ENCODE measurements at regions not wholly inside any gene's neighbourhood (a gene's known extent, or its start where the extent isn't known, plus 50 kb on each side); places are given as distances from the start of the nearest gene placed in this dataset.

DNA sequence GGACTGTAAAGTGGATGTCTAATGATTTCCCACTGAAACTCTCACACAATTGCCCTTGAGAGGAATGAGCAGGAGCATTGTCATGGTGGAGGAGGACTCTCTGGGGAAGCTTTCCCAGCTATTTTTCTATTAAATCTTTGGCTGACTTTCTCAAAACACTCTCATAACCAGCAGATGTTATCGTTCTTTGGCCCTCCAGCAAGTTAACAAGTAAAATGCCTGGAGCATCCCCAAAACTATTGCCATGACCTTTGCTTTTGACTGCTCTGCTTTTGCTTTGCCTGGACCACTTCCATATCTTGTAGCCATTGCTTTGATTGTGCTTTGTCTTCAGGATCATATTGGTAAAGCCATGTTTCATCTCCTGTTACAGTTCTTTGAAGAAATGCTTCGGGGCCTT is 120.2 kb upstream of the PDE5A start:
- H3K36me3 ChIP-seq (ENCODE audit: insufficient read depth, low read length), result no peaks in the 10 kb centered on the region
- Mint-ChIP-seq H3K9me3 (peaks cover 0 to 3% (median 0%) of the 10 kb centered on the region in 8 donors), H3K36me3 (no peaks in the 10 kb centered on the region), H3K27ac (no peak overlapping the region), H3K4me3 (no peak overlapping the region), H3K27me3 (peaks cover 4 to 9% of the 10 kb centered on the region in 2 donors), H3K4me1 (no peaks in the 10 kb centered on the region)
- POLR2A ChIA-PET (ENCODE audit: partially characterized antibody), result no interaction called here
- DNase-seq, result no peak
- no peaks in the 10 kb centered on the region for H3K27me3 ChIP-seq (ENCODE audit: insufficient read depth, low read length)
- no peaks in the 10 kb centered on the region for H3K9me3 ChIP-seq (ENCODE audit: control insufficient read depth in 1 of 2, low read length in 2 of 2)
- H3K4me3 ChIP-seq (ENCODE audit: low read length in 2 of 2), result no peak overlapping the region
- no peaks in the 10 kb centered on the region for H3K4me1 ChIP-seq (ENCODE audit: insufficient read depth, low read length)
- CTCF ChIA-PET (ENCODE audit: partially characterized antibody), result no interaction called here
- no peak overlapping the region for H3K27ac ChIP-seq (ENCODE audit: low read depth, low read length)
- intact Hi-C loops (cut with micrococcal nuclease), result no loop called here

DNA sequence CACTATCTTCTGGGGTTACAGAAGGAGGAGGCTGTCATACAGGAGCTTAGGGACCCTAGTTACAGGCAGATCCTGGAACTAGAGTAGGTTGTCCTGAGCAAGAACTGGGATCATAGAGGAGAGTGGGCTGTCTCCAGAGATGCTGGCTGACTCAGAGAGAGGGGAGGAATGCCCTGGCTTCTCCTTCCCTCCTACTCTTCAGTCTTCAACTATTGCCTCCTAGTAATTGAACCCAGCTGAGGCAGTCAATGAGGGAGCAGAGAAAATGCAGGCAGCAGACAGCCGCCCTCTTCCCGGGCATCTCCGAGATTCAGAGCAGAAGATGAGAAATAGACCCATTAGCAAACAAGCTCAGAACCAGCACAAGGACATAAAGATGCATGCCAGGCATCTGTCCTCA is 118.3 kb upstream of the PDE5A start:
- no peak overlapping the region for H3K27ac Mint-ChIP-seq
- Histone ChIP-seq H3K27me3 (ENCODE audit: insufficient read depth, low read length) (no peaks in the 10 kb centered on the region), H3K36me3 (ENCODE audit: insufficient read depth, low read length) (no peaks in the 10 kb centered on the region), H3K9me3 (ENCODE audit: control insufficient read depth in 1 of 2, low read length in 2 of 2) (no peaks in the 10 kb centered on the region), H3K27ac (ENCODE audit: low read depth, low read length) (no peak overlapping the region), H3K4me1 (ENCODE audit: insufficient read depth, low read length) (no peaks in the 10 kb centered on the region), H3K4me3 (ENCODE audit: low read length in 2 of 2) (no peak overlapping the region)
- ChIA-PET CTCF (ENCODE audit: partially characterized antibody) (no interaction called here), POLR2A (ENCODE audit: partially characterized antibody) (no interaction called here)
- H3K27me3 Mint-ChIP-seq, result peaks cover 4 to 10% of the 10 kb centered on the region in 2 donors
- peaks cover 0 to 3% (median 0%) of the 10 kb centered on the region in 8 donors for H3K9me3 Mint-ChIP-seq
- DNase-seq, result no peak
- H3K4me1 Mint-ChIP-seq, result no peaks in the 10 kb centered on the region
- intact Hi-C loops (cut with micrococcal nuclease), result no loop called here
- H3K4me3 Mint-ChIP-seq, result no peak overlapping the region
- no peaks in the 10 kb centered on the region for H3K36me3 Mint-ChIP-seq

DNA sequence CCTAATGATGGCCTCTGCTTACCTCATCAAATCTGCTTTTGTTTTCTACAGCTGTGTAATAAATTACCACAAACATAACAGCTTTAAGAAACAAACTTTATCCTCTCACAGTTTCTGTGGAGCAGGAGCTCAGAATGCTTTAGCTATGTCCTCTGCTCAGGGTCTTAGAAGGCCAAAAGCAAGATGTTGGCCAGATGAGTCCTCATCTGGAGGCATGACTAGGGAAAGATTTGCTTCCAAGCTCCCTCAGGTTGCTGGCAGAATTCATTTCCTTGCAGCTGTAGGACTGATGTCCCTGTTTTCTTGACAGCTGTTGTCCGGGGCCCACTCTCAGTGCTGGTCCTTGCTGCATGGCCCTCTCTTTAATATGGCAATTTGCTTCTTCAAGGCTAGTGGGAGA is 116.7 kb upstream of the PDE5A start:
- Histone ChIP-seq H3K36me3 (ENCODE audit: insufficient read depth, low read length) (no peaks in the 10 kb centered on the region), H3K9me3 (ENCODE audit: control insufficient read depth in 1 of 2, low read length in 2 of 2) (no peaks in the 10 kb centered on the region), H3K27me3 (ENCODE audit: insufficient read depth, low read length) (no peaks in the 10 kb centered on the region), H3K27ac (ENCODE audit: low read depth, low read length) (no peak overlapping the region), H3K4me1 (ENCODE audit: insufficient read depth, low read length) (no peaks in the 10 kb centered on the region), H3K4me3 (ENCODE audit: low read length in 2 of 2) (no peak overlapping the region)
- ChIA-PET CTCF (ENCODE audit: partially characterized antibody) (no interaction called here), POLR2A (ENCODE audit: partially characterized antibody) (no interaction called here)
- DNase-seq, result no peak
- H3K27ac Mint-ChIP-seq, result no peak overlapping the region
- H3K4me3 Mint-ChIP-seq, result no peak overlapping the region
- intact Hi-C loops (cut with micrococcal nuclease), result no loop called here
- H3K4me1 Mint-ChIP-seq, result no peaks in the 10 kb centered on the region
- H3K9me3 Mint-ChIP-seq, result peaks cover 0 to 3% (median 0%) of the 10 kb centered on the region in 8 donors
- H3K36me3 Mint-ChIP-seq, result no peaks in the 10 kb centered on the region
- H3K27me3 Mint-ChIP-seq, result peaks cover 5 to 10% of the 10 kb centered on the region in 2 donors

DNA sequence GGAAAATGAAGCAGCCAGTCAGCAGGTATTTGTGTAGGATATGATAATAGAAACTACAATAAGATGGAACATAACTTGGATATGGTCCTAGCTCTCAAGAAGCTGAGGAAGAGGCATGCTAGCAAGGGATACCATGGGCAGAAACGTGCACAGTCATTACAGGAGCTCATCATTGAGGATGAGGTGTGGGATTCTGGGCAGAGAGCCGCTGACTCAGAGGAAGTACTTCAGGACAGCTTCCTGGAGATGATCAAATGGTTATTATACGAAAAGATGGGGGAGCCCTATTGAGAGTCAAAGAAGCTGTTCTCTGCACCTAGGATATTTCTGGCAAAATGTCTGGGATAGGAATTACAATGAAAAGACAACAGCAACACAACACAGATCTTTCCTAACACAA is 116.0 kb upstream of the PDE5A start:
- Histone ChIP-seq H3K4me3 (ENCODE audit: low read length in 2 of 2) (no peak overlapping the region), H3K36me3 (ENCODE audit: insufficient read depth, low read length) (no peaks in the 10 kb centered on the region), H3K27me3 (ENCODE audit: insufficient read depth, low read length) (no peaks in the 10 kb centered on the region), H3K27ac (ENCODE audit: low read depth, low read length) (no peak overlapping the region), H3K9me3 (ENCODE audit: control insufficient read depth in 1 of 2, low read length in 2 of 2) (no peaks in the 10 kb centered on the region), H3K4me1 (ENCODE audit: insufficient read depth, low read length) (no peaks in the 10 kb centered on the region)
- Mint-ChIP-seq H3K36me3 (no peaks in the 10 kb centered on the region), H3K27ac (no peak overlapping the region), H3K4me1 (no peaks in the 10 kb centered on the region), H3K4me3 (no peak overlapping the region), H3K27me3 (peaks cover 5 to 10% of the 10 kb centered on the region in 2 donors), H3K9me3 (peaks cover 0 to 3% (median 0%) of the 10 kb centered on the region in 8 donors)
- intact Hi-C loops (cut with micrococcal nuclease), result no loop called here
- DNase-seq, result no peak
- ChIA-PET CTCF (ENCODE audit: partially characterized antibody) (no interaction called here), POLR2A (ENCODE audit: partially characterized antibody) (no interaction called here)

DNA sequence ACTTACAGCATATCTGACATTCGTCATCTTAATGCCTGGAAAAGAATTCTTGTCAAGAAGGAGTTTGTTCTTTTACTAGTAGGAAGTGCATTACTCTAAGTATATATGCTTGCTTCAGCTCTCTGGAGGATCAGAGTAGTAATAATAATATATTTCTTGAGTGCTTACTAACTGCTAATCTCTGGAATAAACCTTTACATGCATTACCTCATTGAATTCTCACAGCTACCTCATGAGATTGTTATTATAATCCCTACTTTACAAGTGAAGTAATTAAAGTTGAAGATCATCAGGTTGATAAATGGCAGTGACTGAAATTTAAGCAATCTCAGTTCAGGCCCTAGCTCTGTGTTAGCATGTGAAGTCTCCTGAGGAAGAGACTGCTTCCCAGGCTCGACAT is 115.0 kb upstream of the PDE5A start:
- no peaks in the 10 kb centered on the region for H3K27me3 ChIP-seq (ENCODE audit: insufficient read depth, low read length)
- no peaks in the 10 kb centered on the region for H3K4me1 ChIP-seq (ENCODE audit: insufficient read depth, low read length)
- intact Hi-C loops (cut with micrococcal nuclease), result no loop called here
- Mint-ChIP-seq H3K4me1 (no peaks in the 10 kb centered on the region), H3K4me3 (no peak overlapping the region), H3K9me3 (peaks cover 0 to 3% (median 0%) of the 10 kb centered on the region in 8 donors), H3K36me3 (no peaks in the 10 kb centered on the region), H3K27ac (no peak overlapping the region), H3K27me3 (peaks cover 5 to 10% of the 10 kb centered on the region in 2 donors)
- ChIA-PET CTCF (ENCODE audit: partially characterized antibody) (no interaction called here), POLR2A (ENCODE audit: partially characterized antibody) (no interaction called here)
- H3K9me3 ChIP-seq (ENCODE audit: control insufficient read depth in 1 of 2, low read length in 2 of 2), result no peaks in the 10 kb centered on the region
- H3K36me3 ChIP-seq (ENCODE audit: insufficient read depth, low read length), result no peaks in the 10 kb centered on the region
- no peak overlapping the region for H3K27ac ChIP-seq (ENCODE audit: low read depth, low read length)
- no peak overlapping the region for H3K4me3 ChIP-seq (ENCODE audit: low read length in 2 of 2)
- no peak for DNase-seq

DNA sequence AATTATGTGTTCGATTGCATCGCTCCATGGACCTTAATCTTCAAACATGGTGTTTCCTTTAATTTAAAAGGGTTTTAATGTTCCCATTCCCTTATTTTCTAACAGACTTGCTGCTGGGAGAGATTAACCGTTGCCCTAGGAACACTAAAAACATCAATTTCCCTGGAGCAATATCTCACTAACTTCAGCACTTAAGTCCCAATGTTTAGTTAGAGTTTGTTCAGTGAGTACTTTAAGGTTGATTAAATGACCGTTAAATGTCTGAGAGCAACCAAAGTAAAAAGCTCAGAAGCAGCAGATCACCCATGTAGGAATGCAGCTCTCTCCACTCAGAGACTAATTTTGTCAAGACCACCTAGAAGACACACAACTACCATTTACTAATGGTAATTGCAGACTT is 111.2 kb upstream of the PDE5A start:
- no peak overlapping the region for H3K27ac ChIP-seq (ENCODE audit: low read depth, low read length)
- DNase-seq, result no peak
- no peaks in the 10 kb centered on the region for H3K9me3 ChIP-seq (ENCODE audit: control insufficient read depth in 1 of 2, low read length in 2 of 2)
- H3K4me1 ChIP-seq (ENCODE audit: insufficient read depth, low read length), result no peaks in the 10 kb centered on the region
- Mint-ChIP-seq H3K36me3 (no peaks in the 10 kb centered on the region), H3K27ac (no peak overlapping the region), H3K27me3 (peaks cover 6% of the 10 kb centered on the region in 2 donors), H3K4me3 (no peak overlapping the region), H3K9me3 (peaks cover 0 to 3% (median 0%) of the 10 kb centered on the region in 8 donors), H3K4me1 (no peaks in the 10 kb centered on the region)
- H3K27me3 ChIP-seq (ENCODE audit: insufficient read depth, low read length), result no peaks in the 10 kb centered on the region
- no peaks in the 10 kb centered on the region for H3K36me3 ChIP-seq (ENCODE audit: insufficient read depth, low read length)
- POLR2A ChIA-PET (ENCODE audit: partially characterized antibody), result no interaction called here
- CTCF ChIA-PET (ENCODE audit: partially characterized antibody), result no interaction called here
- H3K4me3 ChIP-seq (ENCODE audit: low read length in 2 of 2), result no peak overlapping the region
- intact Hi-C loops (cut with micrococcal nuclease), result no loop called here

DNA sequence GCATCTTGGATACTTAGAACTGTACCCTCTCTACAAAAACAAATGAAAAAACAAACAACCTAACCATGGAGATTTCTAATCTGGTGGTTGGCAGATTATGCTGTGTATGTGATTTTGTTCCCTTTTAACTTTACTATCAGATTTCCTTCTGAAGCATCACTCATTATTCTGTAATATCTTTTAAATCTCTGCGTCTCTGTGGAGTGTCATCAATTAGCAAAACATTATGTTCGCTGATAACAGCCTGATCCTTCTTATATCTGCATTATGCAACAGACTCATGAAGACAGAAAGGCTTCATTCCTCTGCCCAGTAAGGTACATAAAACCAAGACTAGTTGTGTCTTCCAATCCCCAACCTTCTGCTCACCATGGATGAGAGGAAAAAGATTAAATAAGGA is 110.3 kb upstream of the PDE5A start:
- POLR2A ChIA-PET (ENCODE audit: partially characterized antibody), result no interaction called here
- intact Hi-C loops (cut with micrococcal nuclease), result no loop called here
- no peaks in the 10 kb centered on the region for H3K4me1 ChIP-seq (ENCODE audit: insufficient read depth, low read length)
- Mint-ChIP-seq H3K4me1 (no peaks in the 10 kb centered on the region), H3K9me3 (no peaks in the 10 kb centered on the region), H3K36me3 (no peaks in the 10 kb centered on the region), H3K4me3 (no peak overlapping the region), H3K27ac (no peak overlapping the region), H3K27me3 (peaks cover 2 to 4% of the 10 kb centered on the region in 2 donors)
- H3K9me3 ChIP-seq (ENCODE audit: control insufficient read depth in 1 of 2, low read length in 2 of 2), result no peaks in the 10 kb centered on the region
- no peak overlapping the region for H3K4me3 ChIP-seq (ENCODE audit: low read length in 2 of 2)
- no peak overlapping the region for H3K27ac ChIP-seq (ENCODE audit: low read depth, low read length)
- H3K36me3 ChIP-seq (ENCODE audit: insufficient read depth, low read length), result no peaks in the 10 kb centered on the region
- CTCF ChIA-PET (ENCODE audit: partially characterized antibody), result no interaction called here
- H3K27me3 ChIP-seq (ENCODE audit: insufficient read depth, low read length), result no peaks in the 10 kb centered on the region
- DNase-seq, result no peak

DNA sequence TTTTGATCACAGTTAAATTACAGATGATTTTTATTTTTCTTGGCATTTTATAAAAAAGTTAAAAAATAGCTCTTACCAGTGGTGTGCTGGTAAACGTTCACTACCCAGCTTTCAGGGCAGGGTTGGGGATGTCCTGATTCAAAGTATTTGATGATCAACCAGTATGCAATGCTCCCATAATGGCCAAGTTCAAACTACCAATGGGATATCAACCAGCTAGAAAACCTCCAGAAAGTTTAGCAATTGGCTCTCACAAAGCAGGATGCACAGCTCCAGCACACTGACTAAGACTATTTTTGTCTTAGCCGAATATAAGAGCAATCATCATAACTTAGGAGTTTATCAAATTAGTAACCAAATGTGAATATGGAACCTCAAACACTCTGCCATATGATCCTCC is 108.0 kb upstream of the PDE5A start:
- no peak overlapping the region for H3K27ac ChIP-seq (ENCODE audit: low read depth, low read length)
- no peaks in the 10 kb centered on the region for H3K27me3 ChIP-seq (ENCODE audit: insufficient read depth, low read length)
- Mint-ChIP-seq H3K4me1 (no peaks in the 10 kb centered on the region), H3K4me3 (no peak overlapping the region), H3K36me3 (no peaks in the 10 kb centered on the region), H3K9me3 (no peaks in the 10 kb centered on the region), H3K27ac (no peak overlapping the region), H3K27me3 (peaks cover 0 to 1% of the 10 kb centered on the region in 2 donors)
- no peaks in the 10 kb centered on the region for H3K9me3 ChIP-seq (ENCODE audit: control insufficient read depth in 1 of 2, low read length in 2 of 2)
- no peaks in the 10 kb centered on the region for H3K4me1 ChIP-seq (ENCODE audit: insufficient read depth, low read length)
- POLR2A ChIA-PET (ENCODE audit: partially characterized antibody), result no interaction called here
- CTCF ChIA-PET (ENCODE audit: partially characterized antibody), result no interaction called here
- DNase-seq, result no peak
- H3K4me3 ChIP-seq (ENCODE audit: low read length in 2 of 2), result no peak overlapping the region
- intact Hi-C loops (cut with micrococcal nuclease), result no loop called here
- H3K36me3 ChIP-seq (ENCODE audit: insufficient read depth, low read length), result no peaks in the 10 kb centered on the region
